ENCODE measurements at regions not wholly inside any gene's neighbourhood (a gene's known extent, or its start where the extent isn't known, plus 50 kb on each side); places are given as distances from the start of the nearest gene placed in this dataset.
"Not testable (repeated sequence)": the region's sequence is repeated elsewhere in the genome, so short reads cannot be mapped to it uniquely, and the experiment has no call there.

- no peak for DNase-seq
Observed at GRCh38 chr6:81228912-81229555, 523.4 kb downstream of the TENT5A start.

GRCh38 chr6:81226957-81227356 lies 525.5 kb downstream of the TENT5A start:
- DNase-seq, result no peak

- DNase-seq, result no peak
Observed at GRCh38 chr6:81216668-81217067, 535.8 kb downstream of the TENT5A start.

GRCh38 chr6:81215092-81215432 lies 537.4 kb downstream of the TENT5A start:
- DNase-seq, result no peak

GRCh38 chr6:81214414-81215091 lies 537.9 kb downstream of the TENT5A start:
- no peak for DNase-seq

- no peak for DNase-seq
Observed at GRCh38 chr6:81204731-81205130, 547.8 kb downstream of the TENT5A start.

GRCh38 chr6:81194374-81194773 lies 558.1 kb downstream of the TENT5A start:
- DNase-seq, result no peak

GRCh38 chr6:81172056-81172740 lies 580.3 kb downstream of the TENT5A start:
- DNase-seq, result no peak

- no peak for DNase-seq
Observed at GRCh38 chr6:81169166-81169565, 583.3 kb downstream of the TENT5A start.

GRCh38 chr6:81166770-81167169 lies 585.7 kb downstream of the TENT5A start:
- no peak for DNase-seq

GRCh38 chr6:81158956-81159355 lies 593.5 kb downstream of the TENT5A start:
- no peak for DNase-seq

- DNase-seq, result no peak
Observed at GRCh38 chr6:81148751-81149150, 603.7 kb downstream of the TENT5A start.

GRCh38 chr6:81145506-81145905 lies 607.0 kb downstream of the TENT5A start:
- DNase-seq, result no peak

GRCh38 chr6:81144346-81144745 lies 608.1 kb downstream of the TENT5A start:
- no peak for DNase-seq

- DNase-seq, result no peak
Observed at GRCh38 chr6:81138236-81138635, 614.2 kb downstream of the TENT5A start.

- DNase-seq, result no peak
Observed at GRCh38 chr6:81130969-81131368, 621.5 kb downstream of the TENT5A start.

- DNase-seq, result no peak
Observed at GRCh38 chr6:81130061-81130460, 622.4 kb downstream of the TENT5A start.

GRCh38 chr6:81128671-81129070 lies 623.8 kb downstream of the TENT5A start:
- no peak for DNase-seq

GRCh38 chr6:81126150-81126549 lies 626.3 kb downstream of the TENT5A start:
- DNase-seq, result no peak

- DNase-seq, result no peak
Observed at GRCh38 chr6:81120280-81120679, 632.2 kb downstream of the TENT5A start.

GRCh38 chr6:81105998-81106397 lies 646.5 kb downstream of the TENT5A start:
- no peak for DNase-seq

GRCh38 chr6:81098109-81098814 lies 654.2 kb downstream of the TENT5A start:
- DNase-seq, result no peak

GRCh38 chr6:81096464-81096863 lies 656.0 kb downstream of the TENT5A start:
- DNase-seq, result not testable (repeated sequence)

- DNase-seq, result no peak
Observed at GRCh38 chr6:81093051-81093450, 659.4 kb downstream of the TENT5A start.

All from NCI-H345 (cell line).